SK-N-SH (cell line): ENCODE measurements at regions not wholly inside any gene's neighbourhood (a gene's known extent, or its start where the extent isn't known, plus 50 kb on each side); places are given as distances from the start of the nearest gene placed in this dataset.
"Not testable (repeated sequence)": the region's sequence is repeated elsewhere in the genome, so short reads cannot be mapped to it uniquely, and the experiment has no call there.

ENCODE experiments used
- CTCF ChIA-PET: fragments of 300-600, 350-600 bp; formaldehyde crosslinking; extraction: SDS; loops from one replicate; lab custom pipeline; 2021; lab: Yijun Ruan, JAX
- POLR2A ChIA-PET: fragments of 350-600 bp; sonication (Branson Sonifier 250); formaldehyde crosslinking; extraction: SDS; loops from one replicate; lab custom pipeline; 2020; ENCODE audit warnings: antibody characterized with exemption, inconsistent platforms; lab: Yijun Ruan, JAX
- DNase-seq: peaks from one replicate; pipeline ENCODE4 v3.0.0; 2012
- H2AFZ ChIP-seq: fragments of 200-600 bp; sonication (generic); 2 replicates; pipeline ENCODE4 v1.8.1; 2016; ENCODE audit warnings: antibody characterized with exemption, mild to moderate bottlenecking, low read depth
- H3F3A ChIP-seq: fragments of 200-600 bp; sonication (generic); replicated peaks from 2 replicates; pipeline ENCODE3; 2016; ENCODE audit warnings: antibody characterized with exemption, mild to moderate bottlenecking; ENCODE audit not compliant: insufficient read depth
- H3K27ac ChIP-seq, 2 experiments: fragments of 200-500 bp in 1 of 2; fragments of 200-600 bp in 1 of 2; sonication (Bioruptor generic) in 1 of 2; sonication (generic), shearing (Covaris generic) in 1 of 2; 2 replicates each; pipeline versions ENCODE4 v1.5.1 to v1.6.1; 2014 to 2016; ENCODE audit warnings: low read depth in 2 of 2, inconsistent platforms in 1 of 2, low read length in 1 of 2, mild to moderate bottlenecking in 1 of 2, mixed read lengths in 1 of 2
- H3K27me3 ChIP-seq: fragments of 200-600 bp; sonication (generic), shearing (Covaris generic); 2 replicates; pipeline ENCODE4 v1.6.1; 2016; ENCODE audit warnings: mixed run types; ENCODE audit not compliant: insufficient read depth
- H3K36me3 ChIP-seq, 2 experiments: fragments of 200-500 bp in 1 of 2; fragments of 200-600 bp in 1 of 2; sonication (Bioruptor generic) in 1 of 2; sonication (generic) in 1 of 2; replicated peaks in 1 of 2; 2 replicates each; pipeline versions ENCODE3 to v1.5.1; 2014 to 2016; ENCODE audit warnings: low read length in 1 of 2, mild to moderate bottlenecking in 1 of 2; ENCODE audit not compliant: insufficient read depth in 2 of 2, control insufficient read depth in 1 of 2
- H3K4me1 ChIP-seq, 2 experiments: fragments of 200-500 bp in 1 of 2; fragments of 200-600 bp in 1 of 2; sonication (Bioruptor generic) in 1 of 2; sonication (generic), shearing (Covaris generic) in 1 of 2; 2 replicates each; pipeline versions ENCODE4 v1.5.1 to v1.6.1; 2014 to 2016; ENCODE audit warnings: low read depth in 1 of 2, low read length in 1 of 2, mixed run types in 1 of 2; ENCODE audit not compliant: insufficient read depth in 2 of 2, control insufficient read depth in 1 of 2
- H3K4me2 ChIP-seq: fragments of 200-600 bp; sonication (generic), shearing (Covaris generic); 2 replicates; pipeline ENCODE4 v1.6.1; 2017; ENCODE audit warnings: mixed run types
- H3K4me3 ChIP-seq, 2 experiments: fragments of 200-500 bp in 1 of 2; fragments of 200-600 bp in 1 of 2; sonication (Bioruptor generic) in 1 of 2; sonication (generic), shearing (Covaris generic) in 1 of 2; 2 replicates each; pipeline versions ENCODE4 v1.5.1 to v1.8.1; 2014 to 2016; ENCODE audit warnings: low read depth in 2 of 2, inconsistent platforms in 1 of 2, low read length in 1 of 2, mild to moderate bottlenecking in 1 of 2, mixed read lengths in 1 of 2, moderate library complexity in 1 of 2
- H3K79me2 ChIP-seq: fragments of 200-600 bp; sonication (generic); 2 replicates; pipeline ENCODE4 v1.8.1; 2017; ENCODE audit warnings: mild to moderate bottlenecking; ENCODE audit not compliant: insufficient read depth
- H3K9ac ChIP-seq: fragments of 200-600 bp; sonication (generic); 2 replicates; pipeline ENCODE4 v1.6.1; 2017; ENCODE audit warnings: mixed run types
- H3K9me2 ChIP-seq: fragments of 200-600 bp; sonication (generic); 2 replicates; pipeline ENCODE4 v1.6.1; 2017; ENCODE audit warnings: mixed run types
- H3K9me3 ChIP-seq: fragments of 200-600 bp; sonication (generic); 2 replicates; pipeline ENCODE4 v1.6.1; 2017; ENCODE audit warnings: mixed run types, mild to moderate bottlenecking, moderate library complexity
- H4K20me1 ChIP-seq: fragments of 200-600 bp; sonication (generic); 2 replicates; pipeline ENCODE4 v1.6.1; 2017; ENCODE audit warnings: mild to moderate bottlenecking, mixed run types; ENCODE audit not compliant: insufficient read depth
- CTCF ChIP-seq: fragments of 200-600 bp; sonication (generic); IDR thresholded peaks from 2 replicates; pipeline ENCODE4 v1.6.1; 2017; ENCODE audit warnings: antibody characterized with exemption, mild to moderate bottlenecking, moderate library complexity
- ELF1 ChIP-seq: IDR thresholded peaks from 2 replicates; pipeline ENCODE4 v1.4.0; 2012
- EP300 ChIP-seq, 2 experiments: IDR thresholded peaks; 2 replicates each; pipeline versions ENCODE4 v1.4.0 to v1.6.1; 2012; ENCODE audit warnings: borderline replicate concordance in 1 of 2, low read depth in 1 of 2, low read length in 1 of 2
- FOXJ3 ChIP-seq: sonication (generic); formaldehyde crosslinking; IDR thresholded peaks from 2 replicates; pipeline ENCODE4 v1.5.1; 2020; ENCODE audit warnings: mild to moderate bottlenecking, missing genetic modification reagents
- FOXM1 ChIP-seq: IDR thresholded peaks from 2 replicates; pipeline ENCODE4 v1.4.0; 2012; ENCODE audit warnings: low read depth, mild to moderate bottlenecking
- IRF3 ChIP-seq: fragments of 150-350 bp; IDR thresholded peaks from 2 replicates; pipeline ENCODE4 v1.6.1; 2016; ENCODE audit warnings: mild to moderate bottlenecking, low read depth, low read length
- JUND ChIP-seq: IDR thresholded peaks from 2 replicates; pipeline ENCODE4 v1.4.0; 2012
- MEF2A ChIP-seq: IDR thresholded peaks from 2 replicates; pipeline ENCODE4 v1.4.0; 2012; ENCODE audit warnings: low read depth, borderline replicate concordance
- MXI1 ChIP-seq: IDR thresholded peaks from 2 replicates; pipeline ENCODE4 v1.6.1; 2012; ENCODE audit warnings: mild to moderate bottlenecking, low read depth, low read length, improper control_type of control experiment
- RXRA ChIP-seq: IDR thresholded peaks from 2 replicates; pipeline ENCODE4 v1.4.0; 2012; ENCODE audit warnings: low read depth, mild to moderate bottlenecking, borderline replicate concordance
- SMC3 ChIP-seq: IDR thresholded peaks from 2 replicates; pipeline ENCODE4 v1.6.1; 2012; ENCODE audit warnings: low read depth, low read length, improper control_type of control experiment
- TEAD4 ChIP-seq: IDR thresholded peaks from 2 replicates; pipeline ENCODE4 v1.4.0; 2012; ENCODE audit warnings: mild to moderate bottlenecking, borderline replicate concordance; ENCODE audit not compliant: insufficient read depth
- WGBS: methylation state at CpG from one replicate; pipeline ENCODE4 v1.1.6; 2017; ENCODE audit warnings: low lambda C conversion rate; 5-methylcytosine and 5-hydroxymethylcytosine counted together

- H3K27ac ChIP-seq, DNase-seq, H3K36me3 ChIP-seq, H3K4me2 ChIP-seq, H3K79me2 ChIP-seq, H3K9me2 ChIP-seq, H3K9me3 ChIP-seq, H2AFZ ChIP-seq, CTCF ChIA-PET, H3K9ac ChIP-seq, POLR2A ChIA-PET, H3K4me3 ChIP-seq, H3F3A ChIP-seq, H4K20me1 ChIP-seq, H3K27me3 ChIP-seq, H3K4me1 ChIP-seq: not testable (repeated sequence)
- 52% methylated on average over 2 of the region's 2 CpGs for WGBS
These were observed 175.5 kb upstream of the DTNA start for GRCh38 chr18:34534642-34535041.

- ChIA-PET POLR2A (no interaction called here), CTCF (no interaction called here)
- Histone ChIP-seq H3K27ac (no peak overlapping the region), H3K4me2 (no peak overlapping the region), H3K27me3 (no peaks in the 10 kb centered on the region), H3K9me3 (no peaks in the 10 kb centered on the region), H2AFZ (no peak overlapping the region), H3F3A (no peaks in the 10 kb centered on the region), H3K9me2 (no peaks in the 10 kb centered on the region), H3K79me2 (no peaks in the 10 kb centered on the region), H3K9ac (no peak overlapping the region), H3K4me1 (peaks cover 0 to 6% of the 10 kb centered on the region in 2 experiments; a peak in 1 of 4 replicates), H4K20me1 (no peaks in the 10 kb centered on the region), H3K4me3 (no peak overlapping the region), H3K36me3 (no peaks in the 10 kb centered on the region)
- no peak for DNase-seq
- 65% methylated on average over 2 of the region's 2 CpGs for WGBS
- no peak for TF ChIP-seq RXRA
- no peak for TF ChIP-seq FOXJ3
- no peak for TF ChIP-seq EP300 (IDR thresholded peaks at IDR 0.05; ENCODE audit: borderline replicate concordance in 1 of 2, low read depth in 1 of 2, low read length in 1 of 2)
- TF ChIP-seq FOXM1: no peak
- no peak for TF ChIP-seq SMC3
- no peak for TF ChIP-seq IRF3
- TF ChIP-seq MXI1: no peak
- TF ChIP-seq CTCF: no peak
- TF ChIP-seq TEAD4: no peak
- no peak for TF ChIP-seq ELF1
- TF ChIP-seq JUND: no peak
- TF ChIP-seq MEF2A: no peak
These were observed 169.2 kb upstream of the DTNA start for GRCh38 chr18:34540897-34541296.
